ENCODE measurements at regions not wholly inside any gene's neighbourhood (a gene's known extent, or its start where the extent isn't known, plus 50 kb on each side); places are given as distances from the start of the nearest gene placed in this dataset.

- 93% methylated on average over 5 of the region's 7 CpGs; no CpG with 5 or more reads in 1 of the 2 donors for WGBS, 2 donors (ENCODE audit: low coverage in 1 of 2)
These were observed 137.6 kb upstream of the COL5A1 start for GRCh38 chr9:134504106-134504385.

GRCh38 chr9:134505032-134505431 lies 136.6 kb upstream of the COL5A1 start:
- 80% methylated on average over 11 of the region's 11 CpGs; no CpG with 5 or more reads in 1 of the 2 donors for WGBS, 2 donors (ENCODE audit: low coverage in 1 of 2)
- Histone ChIP-seq H3K4me1 (peaks cover 0 to 7% (median 0%) of the 10 kb centered on the region in 4 donors), H3K9me3 (no peaks in the 10 kb centered on the region), H3K27ac (no peak overlapping the region), H3K36me3 (no peaks in the 10 kb centered on the region), H3K27me3 (peaks cover 27% of the 10 kb centered on the region), H3K4me3 (no peak overlapping the region)
- no peak for DNase-seq
- in situ Hi-C loops (cut with MboI; ENCODE audit: low pct_ligation_motif_present in 1 of 4, low pct_unique_long_range_greater_than_20kb in 1 of 4, low sequenced_read_pairs in 3 of 4) (no loop called here), intact Hi-C loops (cut with DNase I; ENCODE audit: low total_unique reads) (no loop called here)
- TF ChIP-seq POLR2A (IDR thresholded peaks at IDR 0.05) (no peak), POLR2AphosphoS5 (IDR thresholded peaks at IDR 0.05) (no peak), CTCF (IDR thresholded peaks at IDR 0.05) (no peak), EP300 (IDR thresholded peaks at IDR 0.05; ENCODE audit: low read depth) (no peak)

More at GRCh38 chr9:134504106-134504385, 137.6 kb upstream of the COL5A1 start:
- no peak for TF ChIP-seq EP300 (IDR thresholded peaks at IDR 0.05; ENCODE audit: low read depth)
- no peak for TF ChIP-seq CTCF (IDR thresholded peaks at IDR 0.05)
- TF ChIP-seq POLR2A (IDR thresholded peaks at IDR 0.05), result no peak
- TF ChIP-seq POLR2AphosphoS5 (IDR thresholded peaks at IDR 0.05), result no peak
- in situ Hi-C loops (cut with MboI; ENCODE audit: low pct_ligation_motif_present in 1 of 4, low pct_unique_long_range_greater_than_20kb in 1 of 4, low sequenced_read_pairs in 3 of 4), result no loop called here
- intact Hi-C loops (cut with DNase I; ENCODE audit: low total_unique reads), result no loop called here
- no peak overlapping the region for H3K4me3 ChIP-seq
- peaks cover 27% of the 10 kb centered on the region for H3K27me3 ChIP-seq
- no peaks in the 10 kb centered on the region for H3K36me3 ChIP-seq
- no peak overlapping the region for H3K27ac ChIP-seq
- no peaks in the 10 kb centered on the region for H3K9me3 ChIP-seq
- peaks cover 0 to 7% (median 0%) of the 10 kb centered on the region in 4 donors for H3K4me1 ChIP-seq
- no peak for DNase-seq

GRCh38 chr9:134509281-134509680 lies 132.3 kb upstream of the COL5A1 start:
- TF ChIP-seq POLR2A (IDR thresholded peaks at IDR 0.05), result no peak
- TF ChIP-seq EP300 (IDR thresholded peaks at IDR 0.05; ENCODE audit: low read depth), result no peak
- TF ChIP-seq CTCF (IDR thresholded peaks at IDR 0.05), result no peak
- TF ChIP-seq POLR2AphosphoS5 (IDR thresholded peaks at IDR 0.05), result no peak
- Histone ChIP-seq H3K9me3 (no peaks in the 10 kb centered on the region), H3K4me1 (no peaks in the 10 kb centered on the region), H3K4me3 (no peak overlapping the region), H3K36me3 (no peaks in the 10 kb centered on the region), H3K27me3 (no peaks in the 10 kb centered on the region), H3K27ac (no peak overlapping the region)
- in situ Hi-C loops (cut with MboI; ENCODE audit: low pct_ligation_motif_present in 1 of 4, low pct_unique_long_range_greater_than_20kb in 1 of 4, low sequenced_read_pairs in 3 of 4) (no loop called here), intact Hi-C loops (cut with DNase I; ENCODE audit: low total_unique reads) (no loop called here)
- DNase-seq, result no peak
- WGBS, 2 donors (ENCODE audit: low coverage in 1 of 2), result 50 to 51% methylated on average over 3 of the region's 3 CpGs

GRCh38 chr9:134509817-134510216 lies 131.8 kb upstream of the COL5A1 start:
- TF ChIP-seq CTCF (IDR thresholded peaks at IDR 0.05) (no peak), POLR2A (IDR thresholded peaks at IDR 0.05) (no peak), EP300 (IDR thresholded peaks at IDR 0.05; ENCODE audit: low read depth) (no peak), POLR2AphosphoS5 (IDR thresholded peaks at IDR 0.05) (no peak)
- H3K27ac ChIP-seq, result no peak overlapping the region
- no peaks in the 10 kb centered on the region for H3K4me1 ChIP-seq
- no peaks in the 10 kb centered on the region for H3K36me3 ChIP-seq
- no peaks in the 10 kb centered on the region for H3K9me3 ChIP-seq
- H3K4me3 ChIP-seq, result no peak overlapping the region
- DNase-seq, result no peak
- intact Hi-C loops (cut with DNase I; ENCODE audit: low total_unique reads) (no loop called here), in situ Hi-C loops (cut with MboI; ENCODE audit: low pct_ligation_motif_present in 1 of 4, low pct_unique_long_range_greater_than_20kb in 1 of 4, low sequenced_read_pairs in 3 of 4) (no loop called here)
- 94 to 100% methylated on average over 2 of the region's 2 CpGs for WGBS, 2 donors (ENCODE audit: low coverage in 1 of 2)
- H3K27me3 ChIP-seq, result no peaks in the 10 kb centered on the region

All from transverse colon (tissue), 4 donors.